Central memory CD8-positive, alpha-beta T cell (primary cell): ENCODE measurements at regions not wholly inside any gene's neighbourhood (a gene's known extent, or its start where the extent isn't known, plus 50 kb on each side); places are given as distances from the start of the nearest gene placed in this dataset.

Experiments
- ATAC-seq: fragments of 150-1000 bp; cut with Tn5 transposase; replicated peaks from 2 replicates; pipeline ENCODE4 v1.10.0; 2022; ENCODE audit warnings: mild to moderate bottlenecking, moderate FRiP score, moderate number of reproducible peaks; ENCODE audit not compliant: poor library complexity, severe bottlenecking; ENCODE audit errors: extremely low read depth
- DNase-seq, 2 donors: peaks; one replicate each; pipeline ENCODE4 v3.0.0; 2021; ENCODE audit warnings: low spot score in 2 of 2
- H3K27ac Mint-ChIP-seq: one replicate; pipeline ENCODE4 v1.8.0; 2022; ENCODE audit warnings: low read depth, mild to moderate bottlenecking, moderate library complexity, mixed read lengths
- H3K27me3 Mint-ChIP-seq: one replicate; pipeline ENCODE4 v1.8.0; 2022; ENCODE audit warnings: mixed read lengths
- H3K36me3 Mint-ChIP-seq: one replicate; pipeline ENCODE4 v1.8.0; 2022; ENCODE audit warnings: mild to moderate bottlenecking, moderate library complexity, mixed read lengths; ENCODE audit not compliant: insufficient read depth
- H3K4me1 Mint-ChIP-seq: one replicate; pipeline ENCODE4 v1.8.0; 2022; ENCODE audit warnings: mixed read lengths
- H3K4me3 Mint-ChIP-seq: one replicate; pipeline ENCODE4 v1.8.0; 2022; ENCODE audit warnings: mild to moderate bottlenecking, moderate library complexity, mixed read lengths
- H3K9me3 Mint-ChIP-seq: one replicate; pipeline ENCODE4 v1.8.0; 2022; ENCODE audit warnings: mixed read lengths

GRCh38 chr7:16001477-16001876 lies 315.0 kb upstream of the MEOX2 start:
- no peaks in the 10 kb centered on the region for H3K27me3 Mint-ChIP-seq
- no peaks in the 10 kb centered on the region for H3K4me1 Mint-ChIP-seq
- no peak overlapping the region for H3K27ac Mint-ChIP-seq
- H3K36me3 Mint-ChIP-seq = no peaks in the 10 kb centered on the region
- DNase-seq (no peak), ATAC-seq (no peak)
- H3K9me3 Mint-ChIP-seq = no peaks in the 10 kb centered on the region
- H3K4me3 Mint-ChIP-seq = no peak overlapping the region

GRCh38 chr7:15998617-15999016 lies 312.1 kb upstream of the MEOX2 start:
- Mint-ChIP-seq H3K27ac (no peak overlapping the region), H3K36me3 (no peaks in the 10 kb centered on the region), H3K4me3 (no peak overlapping the region), H3K27me3 (no peaks in the 10 kb centered on the region), H3K9me3 (no peaks in the 10 kb centered on the region), H3K4me1 (no peaks in the 10 kb centered on the region)
- no peak for DNase-seq
- no peak for ATAC-seq

- Mint-ChIP-seq H3K4me3 (no peak overlapping the region), H3K36me3 (no peaks in the 10 kb centered on the region), H3K4me1 (no peaks in the 10 kb centered on the region), H3K27me3 (no peaks in the 10 kb centered on the region), H3K27ac (no peak overlapping the region), H3K9me3 (no peaks in the 10 kb centered on the region)
- ATAC-seq = no peak
- DNase-seq = no peak
Observed at GRCh38 chr7:15995027-15995426, 308.5 kb upstream of the MEOX2 start.

- no peaks in the 10 kb centered on the region for H3K27me3 Mint-ChIP-seq
- no peaks in the 10 kb centered on the region for H3K4me1 Mint-ChIP-seq
- ATAC-seq = no peak
- H3K9me3 Mint-ChIP-seq = no peaks in the 10 kb centered on the region
- DNase-seq = no peak
- H3K36me3 Mint-ChIP-seq = no peaks in the 10 kb centered on the region
- no peak overlapping the region for H3K4me3 Mint-ChIP-seq
- H3K27ac Mint-ChIP-seq = no peak overlapping the region
Observed at GRCh38 chr7:15989194-15989593, 302.7 kb upstream of the MEOX2 start.

- no peaks in the 10 kb centered on the region for H3K9me3 Mint-ChIP-seq
- no peak overlapping the region for H3K27ac Mint-ChIP-seq
- H3K36me3 Mint-ChIP-seq = no peaks in the 10 kb centered on the region
- H3K4me1 Mint-ChIP-seq = no peaks in the 10 kb centered on the region
- H3K4me3 Mint-ChIP-seq = no peak overlapping the region
- ATAC-seq (no peak), DNase-seq (no peak)
- H3K27me3 Mint-ChIP-seq = no peaks in the 10 kb centered on the region
Observed at GRCh38 chr7:15985587-15986384, 299.3 kb upstream of the MEOX2 start.

- Mint-ChIP-seq H3K27ac (no peak overlapping the region), H3K4me3 (no peak overlapping the region), H3K36me3 (no peaks in the 10 kb centered on the region), H3K4me1 (no peaks in the 10 kb centered on the region), H3K27me3 (peaks cover 10% of the 10 kb centered on the region), H3K9me3 (peaks cover 6% of the 10 kb centered on the region)
- no peak for ATAC-seq
- no peak for DNase-seq
Observed at GRCh38 chr7:15977663-15978062, 291.2 kb upstream of the MEOX2 start.

- no peaks in the 10 kb centered on the region for H3K4me1 Mint-ChIP-seq
- peaks cover 5% of the 10 kb centered on the region for H3K27me3 Mint-ChIP-seq
- ATAC-seq (no peak), DNase-seq (no peak)
- H3K36me3 Mint-ChIP-seq = no peaks in the 10 kb centered on the region
- H3K27ac Mint-ChIP-seq = no peak overlapping the region
- H3K9me3 Mint-ChIP-seq = peaks cover 4% of the 10 kb centered on the region
- H3K4me3 Mint-ChIP-seq = no peak overlapping the region
Observed at GRCh38 chr7:15972862-15973275, 286.4 kb upstream of the MEOX2 start.

- Mint-ChIP-seq H3K4me3 (no peak overlapping the region), H3K36me3 (no peaks in the 10 kb centered on the region), H3K9me3 (no peaks in the 10 kb centered on the region), H3K27ac (no peak overlapping the region), H3K4me1 (no peaks in the 10 kb centered on the region), H3K27me3 (no peaks in the 10 kb centered on the region)
- ATAC-seq (no peak), DNase-seq (no peak)
Observed at GRCh38 chr7:15967551-15967950, 281.1 kb upstream of the MEOX2 start.

- no peak overlapping the region for H3K27ac Mint-ChIP-seq
- H3K9me3 Mint-ChIP-seq = no peaks in the 10 kb centered on the region
- H3K4me3 Mint-ChIP-seq = no peak overlapping the region
- no peaks in the 10 kb centered on the region for H3K4me1 Mint-ChIP-seq
- H3K36me3 Mint-ChIP-seq = no peaks in the 10 kb centered on the region
- ATAC-seq (no peak), DNase-seq (no peak)
- H3K27me3 Mint-ChIP-seq = no peaks in the 10 kb centered on the region
Observed at GRCh38 chr7:15967121-15967520, 280.6 kb upstream of the MEOX2 start.

- Mint-ChIP-seq H3K4me3 (no peak overlapping the region), H3K36me3 (no peaks in the 10 kb centered on the region), H3K27ac (no peak overlapping the region), H3K4me1 (no peaks in the 10 kb centered on the region), H3K9me3 (peaks cover 13% of the 10 kb centered on the region), H3K27me3 (no peaks in the 10 kb centered on the region)
- DNase-seq (no peak), ATAC-seq (no peak)
Observed at GRCh38 chr7:15963206-15963605, 276.7 kb upstream of the MEOX2 start.

GRCh38 chr7:15954671-15955354 lies 268.3 kb upstream of the MEOX2 start:
- Mint-ChIP-seq H3K36me3 (no peaks in the 10 kb centered on the region), H3K27ac (no peak overlapping the region), H3K4me1 (no peaks in the 10 kb centered on the region), H3K4me3 (no peak overlapping the region), H3K27me3 (no peaks in the 10 kb centered on the region), H3K9me3 (peaks cover 9% of the 10 kb centered on the region)
- no peak for ATAC-seq
- DNase-seq = no peak

- DNase-seq (no peak), ATAC-seq (no peak)
- Mint-ChIP-seq H3K4me3 (no peak overlapping the region), H3K4me1 (no peaks in the 10 kb centered on the region), H3K9me3 (no peaks in the 10 kb centered on the region), H3K27me3 (no peaks in the 10 kb centered on the region), H3K36me3 (no peaks in the 10 kb centered on the region), H3K27ac (no peak overlapping the region)
Observed at GRCh38 chr7:15950299-15950698, 263.8 kb upstream of the MEOX2 start.

GRCh38 chr7:15947754-15948153 lies 261.3 kb upstream of the MEOX2 start:
- no peak for DNase-seq
- Mint-ChIP-seq H3K27ac (no peak overlapping the region), H3K4me1 (no peaks in the 10 kb centered on the region), H3K4me3 (no peak overlapping the region), H3K27me3 (no peaks in the 10 kb centered on the region), H3K9me3 (no peaks in the 10 kb centered on the region), H3K36me3 (no peaks in the 10 kb centered on the region)
- ATAC-seq = no peak
